DND-41 (cell line): ENCODE measurements at regions not wholly inside any gene's neighbourhood (a gene's known extent, or its start where the extent isn't known, plus 50 kb on each side); places are given as distances from the start of the nearest gene placed in this dataset.

Source experiments
- ATAC-seq: fragments of 200-7000 bp; cut with Tn5 transposase; 3 replicates; pipeline ENCODE4 v1.9.1; 2021; ENCODE audit warnings: low read depth; ENCODE audit not compliant: insufficient read depth
- DNase-seq: peaks from one replicate; pipeline ENCODE4 v3.0.0-alpha.2; 2020
- H2AFZ ChIP-seq: 2 replicates; pipeline ENCODE4 v1.6.0; 2012; ENCODE audit warnings: low read depth, low read length
- H3K27ac ChIP-seq: 2 replicates; pipeline ENCODE4 v1.5.1; 2012; ENCODE audit warnings: low read length, inconsistent platforms
- H3K27me3 ChIP-seq: fragments of 200-600 bp; sonication (generic); 2 replicates; pipeline ENCODE4 v1.6.0; 2012; ENCODE audit warnings: low read length, mild to moderate bottlenecking, inconsistent platforms; ENCODE audit not compliant: insufficient read depth, poor library complexity
- H3K36me3 ChIP-seq: 2 replicates; pipeline ENCODE4 v1.5.1; 2012; ENCODE audit warnings: low read length, inconsistent platforms; ENCODE audit not compliant: insufficient read depth
- H3K4me1 ChIP-seq: 2 replicates; pipeline ENCODE4 v1.5.1; 2012; ENCODE audit warnings: mild to moderate bottlenecking, low read length; ENCODE audit not compliant: insufficient read depth
- H3K4me2 ChIP-seq: 2 replicates; pipeline ENCODE4 v1.6.0; 2012; ENCODE audit warnings: mild to moderate bottlenecking, moderate library complexity, low read length, inconsistent platforms; ENCODE audit not compliant: insufficient read depth
- H3K4me3 ChIP-seq, 2 experiments: fragments of 200-600 bp in 1 of 2; shearing (Covaris generic) in 1 of 2; 2 replicates each; pipeline ENCODE4 v1.5.1; 2012 to 2016; ENCODE audit warnings: inconsistent platforms in 2 of 2, low read length in 2 of 2, mild to moderate bottlenecking in 2 of 2, low read depth in 1 of 2, moderate library complexity in 1 of 2
- H3K79me2 ChIP-seq: 2 replicates; pipeline ENCODE4 v1.6.0; 2012; ENCODE audit warnings: low read length, inconsistent platforms; ENCODE audit not compliant: insufficient read depth
- H3K9ac ChIP-seq: 2 replicates; pipeline ENCODE4 v1.6.0; 2012; ENCODE audit warnings: low read depth, mild to moderate bottlenecking, inconsistent platforms, low read length, moderate library complexity
- H3K9me3 ChIP-seq: 2 replicates; pipeline ENCODE4 v1.5.1; 2012; ENCODE audit warnings: low read length, moderate library complexity, mild to moderate bottlenecking, inconsistent platforms; ENCODE audit not compliant: insufficient read depth, severe bottlenecking
- H4K20me1 ChIP-seq: 2 replicates; pipeline ENCODE4 v1.6.0; 2012; ENCODE audit warnings: low read length; ENCODE audit not compliant: insufficient read depth
- EZH2 ChIP-seq: IDR thresholded peaks from 3 replicates; pipeline ENCODE4 v1.6.1; 2012; ENCODE audit warnings: borderline replicate concordance, low read depth, mild to moderate bottlenecking, moderate library complexity, low read length, inconsistent platforms; ENCODE audit not compliant: severe bottlenecking
- TF ChIP-seq, protein P1 (sequence below): IDR thresholded peaks from 2 replicates; pipeline ENCODE4 v1.5.1; 2012; ENCODE audit warnings: borderline replicate concordance, low read length, moderate library complexity, mild to moderate bottlenecking; ENCODE audit not compliant: poor library complexity, severe bottlenecking; ENCODE audit errors: extremely low read depth

DNA sequence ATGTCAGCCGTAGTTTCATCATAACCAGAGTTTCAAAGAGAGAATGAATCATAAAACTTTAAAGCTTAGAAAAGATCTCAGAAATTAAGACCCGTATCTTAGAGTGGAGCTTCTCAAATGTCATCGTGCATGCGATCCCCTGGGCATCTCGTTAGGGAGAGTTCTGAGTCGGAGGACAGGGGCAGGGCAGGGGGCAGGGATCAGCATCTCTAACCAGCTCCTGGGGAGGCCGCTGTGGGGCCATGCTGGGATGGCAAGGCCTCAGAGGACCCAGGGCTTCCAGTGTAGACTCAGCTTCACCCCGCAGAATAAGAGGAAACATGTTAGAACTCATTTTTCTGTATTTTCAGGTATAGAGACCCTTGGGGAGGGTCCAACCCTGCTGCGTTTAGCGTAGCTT, 72.0 kb upstream of the AFDN start:
- TF ChIP-seq EZH2, result no peak
- TF ChIP-seq, protein P1, sequence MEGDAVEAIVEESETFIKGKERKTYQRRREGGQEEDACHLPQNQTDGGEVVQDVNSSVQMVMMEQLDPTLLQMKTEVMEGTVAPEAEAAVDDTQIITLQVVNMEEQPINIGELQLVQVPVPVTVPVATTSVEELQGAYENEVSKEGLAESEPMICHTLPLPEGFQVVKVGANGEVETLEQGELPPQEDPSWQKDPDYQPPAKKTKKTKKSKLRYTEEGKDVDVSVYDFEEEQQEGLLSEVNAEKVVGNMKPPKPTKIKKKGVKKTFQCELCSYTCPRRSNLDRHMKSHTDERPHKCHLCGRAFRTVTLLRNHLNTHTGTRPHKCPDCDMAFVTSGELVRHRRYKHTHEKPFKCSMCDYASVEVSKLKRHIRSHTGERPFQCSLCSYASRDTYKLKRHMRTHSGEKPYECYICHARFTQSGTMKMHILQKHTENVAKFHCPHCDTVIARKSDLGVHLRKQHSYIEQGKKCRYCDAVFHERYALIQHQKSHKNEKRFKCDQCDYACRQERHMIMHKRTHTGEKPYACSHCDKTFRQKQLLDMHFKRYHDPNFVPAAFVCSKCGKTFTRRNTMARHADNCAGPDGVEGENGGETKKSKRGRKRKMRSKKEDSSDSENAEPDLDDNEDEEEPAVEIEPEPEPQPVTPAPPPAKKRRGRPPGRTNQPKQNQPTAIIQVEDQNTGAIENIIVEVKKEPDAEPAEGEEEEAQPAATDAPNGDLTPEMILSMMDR, result no peak
- Histone ChIP-seq H3K4me3 (no peak overlapping the region), H3K4me2 (no peak overlapping the region), H3K79me2 (no peaks in the 10 kb centered on the region), H2AFZ (no peak overlapping the region), H3K27ac (no peak overlapping the region), H3K4me1 (no peaks in the 10 kb centered on the region), H3K27me3 (no peaks in the 10 kb centered on the region), H4K20me1 (no peaks in the 10 kb centered on the region), H3K9me3 (no peaks in the 10 kb centered on the region), H3K9ac (no peak overlapping the region), H3K36me3 (no peaks in the 10 kb centered on the region)
- DNase-seq (no peak), ATAC-seq (no peak)

DNA sequence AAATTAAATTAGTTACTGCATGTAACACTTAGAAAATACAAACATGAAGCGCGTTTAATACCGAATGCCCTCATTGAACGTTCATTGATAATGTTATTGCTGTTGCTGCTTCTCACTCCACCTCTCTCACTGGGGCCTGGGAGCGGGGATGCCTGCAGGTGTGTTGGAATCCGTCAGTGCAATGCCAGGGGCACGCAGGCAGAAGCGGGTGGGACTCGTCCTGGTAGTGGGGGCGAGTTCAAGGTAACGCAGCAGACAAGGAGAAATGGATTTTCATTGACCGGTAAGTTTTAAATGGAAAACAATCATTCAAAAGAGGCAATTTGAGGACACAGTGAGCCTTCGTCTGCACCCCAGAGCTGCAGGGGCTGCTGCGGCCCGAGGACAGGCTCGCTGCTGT, 71.2 kb upstream of the AFDN start:
- Histone ChIP-seq H3K9me3 (no peaks in the 10 kb centered on the region), H3K79me2 (no peaks in the 10 kb centered on the region), H3K36me3 (no peaks in the 10 kb centered on the region), H3K4me3 (no peak overlapping the region), H3K4me1 (no peaks in the 10 kb centered on the region), H4K20me1 (no peaks in the 10 kb centered on the region), H3K27me3 (no peaks in the 10 kb centered on the region), H2AFZ (no peak overlapping the region), H3K4me2 (no peak overlapping the region), H3K27ac (no peak overlapping the region), H3K9ac (no peak overlapping the region)
- ATAC-seq (no peak), DNase-seq (no peak)
- TF ChIP-seq, protein P1, result no peak
- no peak for TF ChIP-seq EZH2

DNA sequence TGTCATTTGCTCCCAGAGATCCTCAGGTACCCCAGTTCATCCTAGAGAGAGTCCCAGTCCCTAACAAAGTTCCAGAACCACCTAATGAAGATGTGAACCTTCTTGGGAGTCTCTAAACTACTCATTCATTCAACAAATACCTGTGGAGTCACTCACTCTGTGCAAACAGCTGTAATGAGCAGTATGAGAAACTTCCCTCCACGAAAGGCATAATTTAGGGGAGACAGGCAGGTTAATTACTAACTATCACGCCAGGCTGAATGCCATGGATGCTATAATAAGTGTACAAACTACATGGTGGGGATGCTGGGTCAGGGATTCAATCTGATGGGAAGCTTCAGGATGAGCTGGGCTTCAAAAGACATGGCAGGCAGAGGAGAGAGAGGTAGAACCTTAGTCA, 70.1 kb upstream of the AFDN start:
- Histone ChIP-seq H2AFZ (no peak overlapping the region), H3K27ac (no peak overlapping the region), H3K9me3 (no peaks in the 10 kb centered on the region), H3K4me3 (no peak overlapping the region), H3K36me3 (no peaks in the 10 kb centered on the region), H3K9ac (no peak overlapping the region), H3K4me2 (no peak overlapping the region), H3K4me1 (no peaks in the 10 kb centered on the region), H3K27me3 (no peaks in the 10 kb centered on the region), H3K79me2 (no peaks in the 10 kb centered on the region), H4K20me1 (no peaks in the 10 kb centered on the region)
- ATAC-seq, result no peak
- DNase-seq, result no peak
- TF ChIP-seq EZH2, result no peak
- TF ChIP-seq, protein P1, result no peak

DNA sequence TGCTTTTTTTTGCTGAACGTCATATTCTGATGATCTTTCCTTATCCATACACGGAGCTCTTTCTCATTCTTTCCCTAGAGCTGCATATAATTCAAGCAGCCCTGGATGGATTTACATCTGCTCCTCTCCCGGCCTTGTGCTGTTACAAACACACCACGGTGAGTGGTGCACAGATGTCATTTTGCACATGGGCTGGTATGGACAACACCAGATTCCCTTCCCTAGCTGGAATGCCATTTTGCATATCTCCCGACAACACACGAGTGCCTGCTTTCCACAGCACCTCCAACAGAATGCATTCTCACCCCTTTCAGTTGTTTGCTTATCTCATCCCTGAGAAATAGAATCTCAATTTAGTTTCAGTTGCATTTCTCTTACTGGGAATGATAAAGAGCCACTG, 69.5 kb upstream of the AFDN start:
- Histone ChIP-seq H3K9me3 (no peaks in the 10 kb centered on the region), H3K27ac (no peak overlapping the region), H3K79me2 (no peaks in the 10 kb centered on the region), H4K20me1 (no peaks in the 10 kb centered on the region), H3K4me3 (no peak overlapping the region), H3K27me3 (no peaks in the 10 kb centered on the region), H3K4me2 (no peak overlapping the region), H3K36me3 (no peaks in the 10 kb centered on the region), H3K4me1 (no peaks in the 10 kb centered on the region), H2AFZ (no peak overlapping the region), H3K9ac (no peak overlapping the region)
- DNase-seq (no peak), ATAC-seq (no peak)
- TF ChIP-seq EZH2, result no peak
- TF ChIP-seq, protein P1, result no peak
